CD14-positive monocyte (primary cell): ENCODE measurements at regions not wholly inside any gene's neighbourhood (a gene's known extent, or its start where the extent isn't known, plus 50 kb on each side); places are given as distances from the start of the nearest gene placed in this dataset.

ENCODE experiments used
- DNase-seq, 3 donors: peaks; one replicate each; pipeline ENCODE4 v3.0.0-alpha.2; 2011 to 2022
- H2AFZ ChIP-seq: 2 replicates; pipeline ENCODE4 v1.6.0; 2012; ENCODE audit warnings: mild to moderate bottlenecking, low read depth, low read length, inconsistent platforms; ENCODE audit not compliant: insufficient read depth, poor library complexity, severe bottlenecking
- H3K27ac ChIP-seq, 2 donors: 1 replicate in 1 of 2; 2 replicates in 1 of 2; pipeline ENCODE4 v1.5.1; 2012 to 2013; ENCODE audit warnings: low read length in 2 of 2, control low read depth in 1 of 2, inconsistent platforms in 1 of 2, low read depth in 1 of 2, mild to moderate bottlenecking in 1 of 2
- H3K27me3 ChIP-seq, 2 donors: one replicate each; pipeline versions ENCODE4 v1.6.0 to v1.6.1; 2011 to 2013; ENCODE audit warnings: low read length in 2 of 2; ENCODE audit not compliant: control insufficient read depth in 2 of 2, insufficient read depth in 2 of 2
- H3K36me3 ChIP-seq, 2 donors: replicated peaks in 1 of 2; 1 replicate in 1 of 2; 2 replicates in 1 of 2; pipeline versions ENCODE4 v1.5.1 to v1.6.1; 2012 to 2013; ENCODE audit warnings: low read length in 2 of 2, control low read depth in 1 of 2, inconsistent platforms in 1 of 2, mild to moderate bottlenecking in 1 of 2; ENCODE audit not compliant: insufficient read depth in 2 of 2, control insufficient read depth in 1 of 2
- H3K4me1 ChIP-seq, 2 donors: 1 replicate in 1 of 2; 2 replicates in 1 of 2; pipeline versions ENCODE4 v1.5.1 to v1.6.1; 2012 to 2013; ENCODE audit warnings: low read length in 2 of 2, control low read depth in 1 of 2, inconsistent platforms in 1 of 2, mild to moderate bottlenecking in 1 of 2, moderate library complexity in 1 of 2; ENCODE audit not compliant: insufficient read depth in 2 of 2, control insufficient read depth in 1 of 2
- H3K4me2 ChIP-seq: replicated peaks from 2 replicates; pipeline ENCODE3; 2012; ENCODE audit warnings: low read length, moderate library complexity, mild to moderate bottlenecking; ENCODE audit not compliant: poor library complexity, severe bottlenecking; ENCODE audit errors: extremely low read depth
- H3K4me3 ChIP-seq, 3 experiments: fragments of 200-600 bp in 1 of 3; sonication (generic) in 1 of 3; replicated peaks in 1 of 3; 1 replicate in 2 of 3; 2 replicates in 1 of 3; pipeline ENCODE4 v1.5.1; 2011 to 2013; ENCODE audit warnings: low read length in 3 of 3, mild to moderate bottlenecking in 3 of 3, control low read depth in 2 of 3, low read depth in 2 of 3, inconsistent platforms in 1 of 3, moderate library complexity in 1 of 3
- H3K79me2 ChIP-seq: 2 replicates; pipeline ENCODE4 v1.6.0; 2012; ENCODE audit warnings: mild to moderate bottlenecking, control low read depth, inconsistent platforms, low read length, moderate library complexity; ENCODE audit not compliant: insufficient read depth
- H3K9ac ChIP-seq: 2 replicates; pipeline ENCODE4 v1.6.0; 2017; ENCODE audit warnings: low read length, mild to moderate bottlenecking; ENCODE audit not compliant: insufficient read depth, poor library complexity, severe bottlenecking
- H3K9me3 ChIP-seq, 2 donors: replicated peaks in 1 of 2; 1 replicate in 1 of 2; 2 replicates in 1 of 2; pipeline versions ENCODE4 v1.5.1 to v1.6.1; 2012 to 2013; ENCODE audit warnings: low read length in 2 of 2, control low read depth in 1 of 2; ENCODE audit not compliant: control insufficient read depth in 1 of 2, insufficient read depth in 1 of 2
- H4K20me1 ChIP-seq: 2 replicates; pipeline ENCODE4 v1.6.0; 2012; ENCODE audit warnings: mild to moderate bottlenecking, low read length, control low read depth, moderate library complexity; ENCODE audit not compliant: insufficient read depth
- H3K27ac Mint-ChIP-seq, 7 donors: one replicate each; pipeline ENCODE4 v1.8.0; 2020; ENCODE audit warnings: mild to moderate bottlenecking in 7 of 7, mixed read lengths in 7 of 7, moderate library complexity in 6 of 7, inconsistent platforms in 2 of 7
- H3K27me3 Mint-ChIP-seq, 3 donors: one replicate each; pipeline ENCODE4 v1.8.0; 2021 to 2022; ENCODE audit warnings: low read depth in 3 of 3, mild to moderate bottlenecking in 3 of 3, mixed read lengths in 3 of 3, moderate library complexity in 3 of 3, inconsistent platforms in 1 of 3
- H3K36me3 Mint-ChIP-seq, 2 donors: one replicate each; pipeline ENCODE4 v1.8.0; 2020; ENCODE audit warnings: mixed read lengths in 2 of 2, inconsistent platforms in 1 of 2, mild to moderate bottlenecking in 1 of 2
- H3K4me1 Mint-ChIP-seq: one replicate; pipeline ENCODE4 v1.8.0; 2020; ENCODE audit warnings: mild to moderate bottlenecking, mixed read lengths
- H3K4me3 Mint-ChIP-seq, 2 donors: one replicate each; pipeline ENCODE4 v1.8.0; 2020; ENCODE audit warnings: mild to moderate bottlenecking in 2 of 2, mixed read lengths in 2 of 2, moderate library complexity in 1 of 2
- H3K9me3 Mint-ChIP-seq, 7 donors: one replicate each; pipeline ENCODE4 v1.8.0; 2020 to 2022; ENCODE audit warnings: mixed read lengths in 7 of 7, mild to moderate bottlenecking in 6 of 7, moderate library complexity in 6 of 7, inconsistent platforms in 2 of 7
- WGBS: methylation state at CpG from one replicate; pipeline ENCODE4 v1.1.5; 2013; ENCODE audit warnings: missing lambda C conversion rate; ENCODE audit not compliant: insufficient coverage; 5-methylcytosine and 5-hydroxymethylcytosine counted together
- intact Hi-C, 2 donors: fragments of 100-400 bp; cut with micrococcal nuclease; formaldehyde crosslinking; loops; one replicate each; pipeline versions ENCODE4 v1.15.0 to v1.15.1; 2023
- TF ChIP-seq, protein P1 (sequence below): fragments of 200-600 bp; IDR thresholded peaks from one replicate; pipeline ENCODE4 v1.8.0; 2022; ENCODE audit warnings: antibody characterized with exemption, mild to moderate bottlenecking

DNA sequence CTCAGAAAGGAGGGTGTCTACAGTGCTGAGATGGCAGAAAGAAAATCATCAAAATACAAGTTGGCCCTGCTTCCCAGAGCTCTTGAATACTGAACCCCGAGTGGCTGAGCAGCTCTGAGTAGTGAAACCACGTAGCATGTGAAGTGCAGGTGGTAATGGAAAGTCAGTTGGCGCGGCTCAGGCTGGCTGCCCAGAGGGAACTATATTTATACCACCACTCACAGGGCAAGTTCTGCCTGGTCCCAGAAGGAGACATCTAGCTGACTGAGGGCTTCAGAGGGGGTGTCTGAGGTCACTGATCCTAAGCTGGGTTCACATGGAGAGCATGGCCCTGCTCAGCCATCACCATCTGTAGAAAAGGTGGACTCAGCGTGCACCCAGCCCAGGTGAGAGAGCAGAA lies 129.6 kb upstream of the AGBL1 start:
- Histone ChIP-seq H2AFZ (no peak overlapping the region), H3K4me3 (no peak overlapping the region), H3K4me1 (no peaks in the 10 kb centered on the region), H3K9ac (no peak overlapping the region), H3K36me3 (no peaks in the 10 kb centered on the region), H3K4me2 (no peak overlapping the region), H4K20me1 (no peaks in the 10 kb centered on the region), H3K79me2 (no peaks in the 10 kb centered on the region), H3K27me3 (no peaks in the 10 kb centered on the region), H3K27ac (no peak overlapping the region), H3K9me3 (no peaks in the 10 kb centered on the region)
- no peak for DNase-seq
- H3K9me3 Mint-ChIP-seq: peaks cover 0 to 6% (median 2%) of the 10 kb centered on the region in 7 donors
- no peak overlapping the region for H3K4me3 Mint-ChIP-seq
- 86% methylated on average over 1 of the region's 5 CpGs for WGBS
- H3K4me1 Mint-ChIP-seq: no peaks in the 10 kb centered on the region
- TF ChIP-seq, protein P1, sequence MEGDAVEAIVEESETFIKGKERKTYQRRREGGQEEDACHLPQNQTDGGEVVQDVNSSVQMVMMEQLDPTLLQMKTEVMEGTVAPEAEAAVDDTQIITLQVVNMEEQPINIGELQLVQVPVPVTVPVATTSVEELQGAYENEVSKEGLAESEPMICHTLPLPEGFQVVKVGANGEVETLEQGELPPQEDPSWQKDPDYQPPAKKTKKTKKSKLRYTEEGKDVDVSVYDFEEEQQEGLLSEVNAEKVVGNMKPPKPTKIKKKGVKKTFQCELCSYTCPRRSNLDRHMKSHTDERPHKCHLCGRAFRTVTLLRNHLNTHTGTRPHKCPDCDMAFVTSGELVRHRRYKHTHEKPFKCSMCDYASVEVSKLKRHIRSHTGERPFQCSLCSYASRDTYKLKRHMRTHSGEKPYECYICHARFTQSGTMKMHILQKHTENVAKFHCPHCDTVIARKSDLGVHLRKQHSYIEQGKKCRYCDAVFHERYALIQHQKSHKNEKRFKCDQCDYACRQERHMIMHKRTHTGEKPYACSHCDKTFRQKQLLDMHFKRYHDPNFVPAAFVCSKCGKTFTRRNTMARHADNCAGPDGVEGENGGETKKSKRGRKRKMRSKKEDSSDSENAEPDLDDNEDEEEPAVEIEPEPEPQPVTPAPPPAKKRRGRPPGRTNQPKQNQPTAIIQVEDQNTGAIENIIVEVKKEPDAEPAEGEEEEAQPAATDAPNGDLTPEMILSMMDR: no peak
- peaks cover 0 to 3% (median 1%) of the 10 kb centered on the region in 3 donors for H3K27me3 Mint-ChIP-seq
- no peaks in the 10 kb centered on the region for H3K36me3 Mint-ChIP-seq
- intact Hi-C loops: no loop called here
- no peak overlapping the region for H3K27ac Mint-ChIP-seq

DNA sequence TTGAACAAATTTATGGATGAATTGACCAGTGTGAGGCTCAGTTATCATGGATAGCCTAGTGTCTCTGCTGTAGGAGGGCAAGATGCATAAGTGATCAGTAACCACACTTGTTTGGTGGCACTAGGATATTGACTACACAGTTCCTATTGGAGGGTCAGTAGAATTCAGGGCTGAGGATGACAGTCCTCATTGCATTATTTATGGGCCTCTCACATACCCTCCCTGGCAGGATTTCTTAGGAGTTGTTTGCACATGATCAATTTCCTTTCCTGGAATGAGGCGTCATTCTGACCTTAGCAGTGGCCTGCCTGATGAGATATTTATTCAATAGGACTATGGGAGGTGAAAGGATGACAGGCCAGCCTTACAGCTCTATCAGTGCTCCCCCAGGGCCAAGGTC lies 125.1 kb upstream of the AGBL1 start:
- intact Hi-C loops: no loop called here
- Histone ChIP-seq H3K4me3 (no peak overlapping the region), H3K27me3 (no peaks in the 10 kb centered on the region), H4K20me1 (no peaks in the 10 kb centered on the region), H3K9me3 (no peaks in the 10 kb centered on the region), H3K4me2 (no peak overlapping the region), H3K27ac (no peak overlapping the region), H3K79me2 (no peaks in the 10 kb centered on the region), H3K9ac (no peak overlapping the region), H3K4me1 (no peaks in the 10 kb centered on the region), H3K36me3 (no peaks in the 10 kb centered on the region), H2AFZ (no peak overlapping the region)
- Mint-ChIP-seq H3K36me3 (no peaks in the 10 kb centered on the region), H3K27ac (no peak overlapping the region), H3K4me1 (no peaks in the 10 kb centered on the region), H3K27me3 (peaks cover 0 to 2% (median 1%) of the 10 kb centered on the region in 3 donors), H3K9me3 (peaks cover 0 to 7% (median 2%) of the 10 kb centered on the region in 7 donors), H3K4me3 (no peak overlapping the region)
- TF ChIP-seq, protein P1: no peak
- no CpG with 5 or more reads among the region's 1 CpG for WGBS
- no peak for DNase-seq
